ENCODE measurements at regions not wholly inside any gene's neighbourhood (a gene's known extent, or its start where the extent isn't known, plus 50 kb on each side); places are given as distances from the start of the nearest gene placed in this dataset.

- DNase-seq (ENCODE audit: low read depth, low spot score) = no peak
Observed at GRCh38 chr3:124177071-124177470, 185.1 kb upstream of the ROPN1 start.

- DNase-seq (ENCODE audit: low read depth, low spot score) = no peak
Observed at GRCh38 chr3:124178531-124178930, 186.6 kb upstream of the ROPN1 start.

DNA sequence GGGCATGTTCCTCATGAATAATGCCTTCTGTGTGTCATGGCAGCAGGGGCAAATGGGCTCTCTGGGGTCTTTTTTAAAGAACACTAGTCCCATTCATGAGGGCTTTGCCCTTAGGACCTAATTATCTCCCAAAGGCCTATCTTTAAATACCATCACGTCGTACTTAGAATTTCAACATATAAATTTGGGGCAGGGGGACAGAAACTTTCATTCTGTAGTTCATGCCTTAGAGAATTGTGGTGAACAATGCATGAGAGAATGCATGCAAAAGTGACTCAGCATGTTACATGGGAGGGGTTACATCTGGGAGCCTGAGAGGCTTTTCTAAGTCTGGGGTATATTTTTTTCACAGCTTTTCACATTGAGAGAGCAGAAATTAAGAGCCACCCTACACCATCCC, 208.5 kb upstream of the ROPN1 start:
- no peak for DNase-seq (ENCODE audit: low read depth, low spot score)

- DNase-seq (ENCODE audit: low read depth, low spot score) = no peak
Observed at GRCh38 chr3:124201226-124201625, 209.3 kb upstream of the ROPN1 start.

DNA sequence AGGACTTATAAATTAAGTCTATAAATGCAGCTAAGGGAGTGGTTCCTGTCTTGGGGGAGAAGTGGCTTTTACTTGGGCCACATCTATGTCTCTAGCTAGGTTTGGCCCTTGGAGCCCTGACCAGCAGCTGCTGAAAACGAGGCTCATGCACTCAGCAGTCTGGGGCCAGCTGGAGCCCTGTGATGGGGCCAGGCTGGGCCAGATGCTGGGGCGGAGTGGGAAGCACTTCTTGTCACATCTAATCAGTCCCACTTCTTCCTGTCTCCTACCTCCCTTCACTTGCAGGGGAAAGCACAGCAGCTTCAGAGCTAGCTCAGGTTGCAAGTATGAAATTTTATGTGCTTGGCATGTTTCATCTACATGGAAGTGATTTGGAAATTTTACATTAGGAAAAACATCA, 209.9 kb upstream of the ROPN1 start:
- DNase-seq (ENCODE audit: low read depth, low spot score) = no peak

GRCh38 chr3:124202754-124203153, 210.8 kb upstream of the ROPN1 start:
- no peak for DNase-seq (ENCODE audit: low read depth, low spot score)

DNA sequence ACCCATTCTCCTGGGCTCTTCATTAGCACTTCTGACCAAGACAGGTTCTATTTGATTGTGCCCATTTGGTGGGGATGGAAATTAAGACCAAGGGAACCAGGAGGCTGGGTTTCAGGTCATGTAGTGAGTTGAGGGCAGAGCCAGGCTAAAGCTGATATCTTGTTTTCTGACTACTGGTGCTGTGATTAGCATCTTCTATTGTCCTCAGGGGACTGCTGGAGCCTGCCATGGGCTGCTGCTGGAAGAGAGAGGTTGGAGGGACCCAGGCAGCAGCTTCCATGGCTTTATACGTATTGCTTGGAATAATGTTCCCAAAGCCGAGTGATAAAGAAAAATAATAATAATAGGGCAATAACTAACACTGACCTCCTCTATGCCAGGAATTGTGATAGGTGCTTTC, 211.4 kb upstream of the ROPN1 start:
- DNase-seq (ENCODE audit: low read depth, low spot score) = no peak

GRCh38 chr3:124206225-124207055, 214.5 kb upstream of the ROPN1 start:
- no peak for DNase-seq (ENCODE audit: low read depth, low spot score)

- DNase-seq (ENCODE audit: low read depth, low spot score) = no peak
Observed at GRCh38 chr3:124207077-124207476, 215.2 kb upstream of the ROPN1 start.

GRCh38 chr3:124207873-124208485, 216.1 kb upstream of the ROPN1 start:
- no peak for DNase-seq (ENCODE audit: low read depth, low spot score)

DNA sequence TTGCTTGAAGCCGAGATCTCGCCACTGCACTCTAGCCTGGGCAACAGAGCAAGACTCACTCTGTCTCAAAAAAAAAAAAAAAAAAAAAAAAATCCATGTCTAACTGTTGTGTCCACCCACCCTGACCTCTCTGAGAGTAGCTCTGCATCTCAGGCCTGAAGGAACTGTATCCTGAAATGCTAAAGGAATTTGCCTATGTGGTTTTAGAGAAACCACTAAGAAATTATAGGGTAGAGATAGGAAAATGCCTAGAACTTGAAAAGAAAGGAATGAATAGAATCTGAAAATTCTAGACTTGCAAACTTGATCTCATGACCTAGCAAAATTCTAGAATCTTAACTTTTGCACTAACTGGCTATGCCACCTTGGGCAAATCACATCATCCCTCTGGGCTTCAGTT, 217.5 kb upstream of the ROPN1 start:
- DNase-seq (ENCODE audit: low read depth, low spot score) = no peak

DNA sequence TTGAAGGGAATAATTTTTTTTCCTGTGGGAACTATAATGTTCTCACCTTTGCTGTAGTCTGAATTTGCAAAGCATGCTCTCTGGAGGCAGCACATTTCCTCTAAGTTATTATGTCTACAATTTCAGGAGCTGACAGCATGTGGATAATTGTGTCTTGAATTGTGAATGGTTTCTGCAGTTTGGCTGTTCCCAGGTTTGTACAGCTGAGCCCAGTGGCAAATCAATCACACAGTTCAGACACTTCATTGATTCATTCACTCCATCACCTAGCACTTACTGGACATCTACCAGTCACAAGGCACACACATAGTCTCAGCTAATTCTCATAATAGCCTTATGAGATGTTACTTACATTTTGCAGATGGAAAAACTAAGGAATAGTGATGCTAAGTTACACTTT, 219.0 kb upstream of the ROPN1 start:
- no peak for DNase-seq (ENCODE audit: low read depth, low spot score)

DNA sequence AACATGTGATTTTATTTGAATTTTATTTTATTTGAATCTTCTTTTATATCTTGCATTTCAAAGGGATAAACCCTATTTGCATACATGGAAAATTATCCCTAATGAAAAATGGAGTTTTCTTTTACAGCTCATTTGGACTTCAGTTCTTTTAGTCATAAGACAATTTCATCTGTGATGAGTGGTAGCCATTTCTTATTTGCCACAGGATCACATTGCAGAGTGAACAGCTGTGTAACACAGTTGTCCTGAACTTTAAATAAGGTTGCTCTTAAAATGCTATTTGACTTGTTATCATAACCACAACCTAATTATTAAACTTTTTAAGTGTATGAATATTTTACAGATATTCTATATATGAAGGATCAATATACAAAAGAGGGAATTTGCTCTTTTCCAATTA, 221.7 kb upstream of the ROPN1 start:
- no peak for DNase-seq (ENCODE audit: low read depth, low spot score)

- DNase-seq (ENCODE audit: low read depth, low spot score) = no peak
Observed at GRCh38 chr3:124217542-124217941, 225.6 kb upstream of the ROPN1 start.

GRCh38 chr3:124221422-124221821, 229.5 kb upstream of the ROPN1 start:
- DNase-seq (ENCODE audit: low read depth, low spot score) = no peak

DNA sequence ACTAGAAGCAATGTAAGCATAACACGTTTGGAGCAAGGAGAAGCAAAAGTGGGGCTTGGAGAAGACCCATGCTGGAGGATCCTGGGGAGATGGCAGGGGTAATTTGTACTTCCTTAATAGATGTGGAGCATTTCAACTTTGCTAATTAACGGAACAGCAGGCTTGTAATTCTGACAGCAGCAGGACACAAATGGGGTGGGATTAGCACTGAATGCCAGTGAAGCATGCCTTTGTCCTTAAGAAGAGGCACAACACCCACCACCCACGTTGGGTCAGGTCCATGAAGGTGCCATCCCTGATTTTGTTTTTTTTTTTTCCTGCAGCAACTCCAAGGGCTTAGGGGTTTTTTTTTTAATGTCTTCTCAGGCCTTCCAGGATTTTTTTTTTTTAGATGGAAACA, 231.9 kb upstream of the ROPN1 start:
- no peak for DNase-seq (ENCODE audit: low read depth, low spot score)

DNA sequence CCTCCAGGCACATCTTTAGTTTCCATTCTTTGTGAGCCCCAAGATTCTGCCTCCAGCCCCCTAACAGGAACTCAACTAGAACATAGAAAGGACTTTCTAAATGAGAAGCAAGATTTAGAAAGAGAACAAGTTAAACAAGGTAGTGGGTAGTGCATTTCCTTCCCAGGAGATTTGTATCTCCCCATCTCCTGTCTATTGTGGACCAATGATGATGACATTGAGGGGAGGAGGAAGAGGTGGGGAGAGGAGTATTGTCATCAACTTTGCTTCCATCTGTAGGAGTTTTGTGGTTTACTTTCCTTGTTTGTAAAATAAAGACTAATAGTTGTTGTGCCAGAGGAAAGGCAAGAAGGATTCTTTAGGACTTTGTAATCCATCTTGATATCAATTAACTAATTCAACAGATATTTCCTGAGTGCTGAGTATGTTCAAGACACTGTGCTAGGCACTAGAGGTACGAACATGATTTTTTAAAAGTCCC, 235.3 kb upstream of the ROPN1 start:
- no peak for DNase-seq (ENCODE audit: low read depth, low spot score)

GRCh38 chr3:124229420-124229819, 237.5 kb upstream of the ROPN1 start:
- no peak for DNase-seq (ENCODE audit: low read depth, low spot score)

- DNase-seq (ENCODE audit: low read depth, low spot score) = no peak
Observed at GRCh38 chr3:124229836-124230235, 237.9 kb upstream of the ROPN1 start.

DNA sequence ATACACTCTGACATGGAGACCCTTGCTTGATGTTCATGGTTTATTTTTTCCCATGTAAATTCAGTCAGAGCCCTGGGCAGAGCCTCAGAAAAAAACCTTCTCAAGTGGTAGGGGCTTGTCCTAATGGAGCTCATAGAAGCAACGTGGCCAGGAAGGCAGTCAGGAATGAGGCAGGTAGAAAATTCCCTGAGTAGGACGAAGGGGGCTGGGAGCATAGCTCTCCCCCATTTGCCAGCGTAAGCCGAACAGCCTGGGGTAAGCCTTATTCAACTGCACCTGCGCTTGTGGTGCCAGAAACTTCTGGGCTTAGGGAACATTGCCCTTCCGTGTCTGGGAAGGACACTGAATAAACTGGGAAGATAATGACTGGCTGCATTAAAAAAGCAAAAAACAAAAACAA, 238.5 kb upstream of the ROPN1 start:
- DNase-seq (ENCODE audit: low read depth, low spot score) = no peak

DNA sequence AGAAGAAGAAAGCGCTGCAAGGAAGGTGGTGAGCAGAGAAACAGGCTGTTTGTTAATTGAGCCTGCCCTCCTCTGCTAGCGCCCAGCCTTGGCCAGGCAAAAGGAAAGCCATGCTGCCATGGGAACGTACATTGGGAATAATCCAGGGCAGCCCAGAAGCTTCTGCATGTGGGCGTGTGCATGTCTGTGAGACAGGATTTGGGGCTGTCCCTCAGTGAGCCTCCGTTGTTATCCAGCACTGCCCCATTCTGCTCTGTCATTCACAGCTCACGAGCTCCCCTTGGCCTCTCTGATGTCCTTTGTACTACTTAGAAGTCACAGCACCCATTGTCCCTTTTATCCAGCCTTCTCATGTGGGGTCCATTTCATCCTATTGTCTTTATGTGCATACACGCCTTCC, 239.1 kb upstream of the ROPN1 start:
- DNase-seq (ENCODE audit: low read depth, low spot score) = no peak

DNA sequence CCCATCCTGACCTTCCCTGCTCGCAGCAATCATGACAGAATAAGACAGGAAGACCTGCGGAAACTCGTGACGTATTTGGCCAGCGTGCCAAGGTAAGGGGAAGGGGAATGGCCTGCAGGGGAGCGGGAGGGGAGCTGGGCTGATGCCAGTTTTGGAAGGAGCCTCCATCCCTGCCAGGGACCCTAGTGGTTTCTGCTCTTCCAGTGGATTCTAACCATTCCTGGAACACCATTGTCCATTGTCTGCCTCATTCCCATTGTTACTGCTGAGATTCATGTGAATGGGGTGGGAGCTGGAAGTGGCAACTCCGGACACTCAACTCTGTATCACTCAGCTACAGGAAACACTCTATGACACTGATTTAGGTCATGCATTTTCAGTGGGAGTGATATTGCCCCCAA, 242.9 kb upstream of the ROPN1 start:
- DNase-seq (ENCODE audit: low read depth, low spot score) = no peak

DNA sequence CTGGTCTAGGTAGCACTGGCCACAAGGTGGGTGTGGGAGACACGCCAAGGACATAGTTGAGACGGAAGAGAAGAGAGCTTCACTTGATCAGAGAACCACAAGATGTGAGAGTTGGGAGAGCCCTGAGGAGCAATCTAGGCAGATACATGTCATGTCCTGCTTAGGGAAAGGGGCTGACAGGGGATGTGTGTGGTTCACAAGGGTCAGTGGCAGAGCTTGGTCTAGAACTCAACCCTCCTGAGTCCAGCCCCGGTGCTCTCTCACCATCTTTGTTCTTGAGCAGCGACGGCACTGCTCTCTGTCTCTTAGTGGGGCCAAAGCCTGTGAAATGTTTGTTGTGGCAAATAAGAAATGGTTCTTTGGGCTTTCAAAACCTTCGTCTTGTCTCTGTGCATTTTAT, 243.5 kb upstream of the ROPN1 start:
- no peak for DNase-seq (ENCODE audit: low read depth, low spot score)

Measured in pulmonary artery endothelial cell (primary cell).